ENCODE measurements at regions not wholly inside any gene's neighbourhood (a gene's known extent, or its start where the extent isn't known, plus 50 kb on each side); places are given as distances from the start of the nearest gene placed in this dataset.
"Not testable (repeated sequence)": the region's sequence is repeated elsewhere in the genome, so short reads cannot be mapped to it uniquely, and the experiment has no call there.

GRCh38 chr5:167414611-167415010 lies 876.8 kb upstream of the WWC1 start:
- ATAC-seq (replicated peaks) (no peak), DNase-seq (no peak)
- H3K27me3 Mint-ChIP-seq = no peaks in the 10 kb centered on the region
- H3K4me3 Mint-ChIP-seq = no peak overlapping the region
- H3K9me3 Mint-ChIP-seq = peaks cover 0 to 2% of the 10 kb centered on the region in 2 donors
- H3K27ac Mint-ChIP-seq = no peak overlapping the region
- no peaks in the 10 kb centered on the region for H3K4me1 Mint-ChIP-seq
- no peaks in the 10 kb centered on the region for H3K36me3 Mint-ChIP-seq

- Mint-ChIP-seq H3K27me3 (no peaks in the 10 kb centered on the region), H3K27ac (no peak overlapping the region), H3K4me3 (no peak overlapping the region), H3K36me3 (no peaks in the 10 kb centered on the region), H3K9me3 (peaks cover 0 to 2% of the 10 kb centered on the region in 2 donors), H3K4me1 (no peaks in the 10 kb centered on the region)
- no peak for DNase-seq
- no peak for ATAC-seq (replicated peaks)
Observed at GRCh38 chr5:167415779-167416746, 875.4 kb upstream of the WWC1 start.

GRCh38 chr5:167417662-167418061 lies 873.8 kb upstream of the WWC1 start:
- H3K4me3 Mint-ChIP-seq = no peak overlapping the region
- ATAC-seq (replicated peaks) (no peak), DNase-seq (no peak)
- H3K27ac Mint-ChIP-seq = no peak overlapping the region
- H3K36me3 Mint-ChIP-seq = no peaks in the 10 kb centered on the region
- no peaks in the 10 kb centered on the region for H3K27me3 Mint-ChIP-seq
- H3K9me3 Mint-ChIP-seq = no peaks in the 10 kb centered on the region
- H3K4me1 Mint-ChIP-seq = no peaks in the 10 kb centered on the region

GRCh38 chr5:167425161-167425560 lies 866.3 kb upstream of the WWC1 start:
- Mint-ChIP-seq H3K9me3 (peaks cover 0 to 2% of the 10 kb centered on the region in 2 donors), H3K4me1 (no peaks in the 10 kb centered on the region), H3K27ac (no peak overlapping the region), H3K4me3 (no peak overlapping the region), H3K27me3 (no peaks in the 10 kb centered on the region), H3K36me3 (no peaks in the 10 kb centered on the region)
- DNase-seq (no peak), ATAC-seq (replicated peaks) (no peak)

GRCh38 chr5:167426501-167426900 lies 864.9 kb upstream of the WWC1 start:
- no peak overlapping the region for H3K4me3 Mint-ChIP-seq
- H3K9me3 Mint-ChIP-seq = peaks cover 0 to 2% of the 10 kb centered on the region in 2 donors
- no peaks in the 10 kb centered on the region for H3K27me3 Mint-ChIP-seq
- ATAC-seq (replicated peaks) (no peak), DNase-seq (no peak)
- H3K4me1 Mint-ChIP-seq = no peaks in the 10 kb centered on the region
- no peak overlapping the region for H3K27ac Mint-ChIP-seq
- H3K36me3 Mint-ChIP-seq = no peaks in the 10 kb centered on the region

GRCh38 chr5:167427641-167428040 lies 863.8 kb upstream of the WWC1 start:
- H3K27ac Mint-ChIP-seq; ATAC-seq (replicated peaks); H3K4me3 Mint-ChIP-seq; DNase-seq; H3K9me3 Mint-ChIP-seq; H3K4me1 Mint-ChIP-seq; H3K36me3 Mint-ChIP-seq; H3K27me3 Mint-ChIP-seq: not testable (repeated sequence)

- no peak for ATAC-seq (replicated peaks)
- peaks cover 0 to 5% of the 10 kb centered on the region in 2 donors for H3K9me3 Mint-ChIP-seq
- no peak for DNase-seq
- H3K27ac Mint-ChIP-seq = no peak overlapping the region
- no peaks in the 10 kb centered on the region for H3K36me3 Mint-ChIP-seq
- H3K27me3 Mint-ChIP-seq = no peaks in the 10 kb centered on the region
- H3K4me3 Mint-ChIP-seq = no peak overlapping the region
- no peaks in the 10 kb centered on the region for H3K4me1 Mint-ChIP-seq
Observed at GRCh38 chr5:167440846-167441245, 850.6 kb upstream of the WWC1 start.

- DNase-seq = no peak
- H3K4me1 Mint-ChIP-seq = no peaks in the 10 kb centered on the region
- no peaks in the 10 kb centered on the region for H3K36me3 Mint-ChIP-seq
- H3K9me3 Mint-ChIP-seq = peaks cover 0 to 3% of the 10 kb centered on the region in 2 donors
- no peak overlapping the region for H3K27ac Mint-ChIP-seq
- no peaks in the 10 kb centered on the region for H3K27me3 Mint-ChIP-seq
- H3K4me3 Mint-ChIP-seq = no peak overlapping the region
- no peak for ATAC-seq (replicated peaks)
Observed at GRCh38 chr5:167442922-167443321, 848.5 kb upstream of the WWC1 start.

- H3K9me3 Mint-ChIP-seq = peaks cover 0 to 2% of the 10 kb centered on the region in 2 donors
Observed at GRCh38 chr5:167447466-167448375, 843.7 kb upstream of the WWC1 start.

GRCh38 chr5:167448376-167448775 lies 843.1 kb upstream of the WWC1 start:
- ATAC-seq (replicated peaks) = no peak
- Mint-ChIP-seq H3K27me3 (no peaks in the 10 kb centered on the region), H3K9me3 (peaks cover 0 to 2% of the 10 kb centered on the region in 2 donors), H3K27ac (no peak overlapping the region), H3K36me3 (no peaks in the 10 kb centered on the region), H3K4me1 (no peaks in the 10 kb centered on the region), H3K4me3 (no peak overlapping the region)
- DNase-seq = no peak

More at GRCh38 chr5:167447466-167448375, 843.7 kb upstream of the WWC1 start:
- H3K4me1 Mint-ChIP-seq = no peaks in the 10 kb centered on the region
- DNase-seq = no peak
- no peak overlapping the region for H3K27ac Mint-ChIP-seq
- no peak overlapping the region for H3K4me3 Mint-ChIP-seq
- H3K27me3 Mint-ChIP-seq = no peaks in the 10 kb centered on the region
- H3K36me3 Mint-ChIP-seq = no peaks in the 10 kb centered on the region
- no peak for ATAC-seq (replicated peaks)

- DNase-seq = no peak
- Mint-ChIP-seq H3K9me3 (peaks cover 0 to 2% of the 10 kb centered on the region in 2 donors), H3K4me1 (no peaks in the 10 kb centered on the region), H3K36me3 (no peaks in the 10 kb centered on the region), H3K4me3 (no peak overlapping the region), H3K27me3 (no peaks in the 10 kb centered on the region), H3K27ac (no peak overlapping the region)
- no peak for ATAC-seq (replicated peaks)
Observed at GRCh38 chr5:167451076-167451475, 840.4 kb upstream of the WWC1 start.

- Mint-ChIP-seq H3K4me3 (no peak overlapping the region), H3K4me1 (no peaks in the 10 kb centered on the region), H3K27ac (no peak overlapping the region), H3K36me3 (no peaks in the 10 kb centered on the region), H3K9me3 (peaks cover 0 to 2% of the 10 kb centered on the region in 2 donors), H3K27me3 (no peaks in the 10 kb centered on the region)
- DNase-seq (no peak), ATAC-seq (replicated peaks) (no peak)
Observed at GRCh38 chr5:167452136-167452535, 839.3 kb upstream of the WWC1 start.

- Mint-ChIP-seq H3K27me3 (no peaks in the 10 kb centered on the region), H3K4me1 (no peaks in the 10 kb centered on the region), H3K4me3 (no peak overlapping the region), H3K9me3 (peaks cover 0 to 3% of the 10 kb centered on the region in 2 donors), H3K27ac (no peak overlapping the region), H3K36me3 (no peaks in the 10 kb centered on the region)
- ATAC-seq (replicated peaks) (no peak), DNase-seq (no peak)
Observed at GRCh38 chr5:167453246-167454030, 838.0 kb upstream of the WWC1 start.

GRCh38 chr5:167458412-167458811 lies 833.0 kb upstream of the WWC1 start:
- Mint-ChIP-seq H3K4me1 (no peaks in the 10 kb centered on the region), H3K9me3 (peaks cover 4 to 5% of the 10 kb centered on the region in 2 donors), H3K36me3 (no peaks in the 10 kb centered on the region), H3K27ac (no peak overlapping the region), H3K4me3 (no peak overlapping the region), H3K27me3 (no peaks in the 10 kb centered on the region)
- DNase-seq (no peak), ATAC-seq (replicated peaks) (no peak)

Measured in stimulated activated naive B cell treated with anti-CD40 and anti-IgM and Interleukin-4, amounts not matched to agents 10 μg/mL and 1 μg/mL and 100 μg/mL, for 72 hours (primary cell).